Heart left ventricle (tissue), 13 donors: ENCODE measurements at regions not wholly inside any gene's neighbourhood (a gene's known extent, or its start where the extent isn't known, plus 50 kb on each side); places are given as distances from the start of the nearest gene placed in this dataset.

ENCODE experiments used
- CTCF ChIP-seq, 12 donors: fragments of 200-600 bp; sonication (generic) in 4 of 12; IDR thresholded peaks; one replicate each; pipeline versions ENCODE4 v1.5.0 to v1.8.0; 2018 to 2022; ENCODE audit warnings: antibody characterized with exemption in 12 of 12, mild to moderate bottlenecking in 5 of 12
- POLR2A ChIP-seq, 2 donors: fragments of 450-650 bp; IDR thresholded peaks; one replicate each; pipeline ENCODE4 v1.6.1; 2017; ENCODE audit warnings: antibody characterized with exemption in 2 of 2, mild to moderate bottlenecking in 2 of 2, moderate library complexity in 2 of 2
- donor health status: ischemic (EF 13 %, LVEDD 7.1; RV severe dilation, severe dysfunction).
- donor health status: DM: no; HTN: yes; CAD: no.
- donor health status: DM: no; HTN: no; CAD: no.
- donor health status: ischemic (EF 25% LVEDD 6.9; RV normal size, moderate dysfunction).
- donor health status: ischemic (EF 25% LVEDD 5.7; RV mildly dilated, moderate dysfunction).
- donor health status: ischemic (EF 35%, LVEDD 5.7; RV mildly dilated, moderate dysfunction).
- donor health status: nonischemic (EF 11% LVEDD 7.7; RV severe dilation, severe dysfunction).
- donor health status: DM: yes; HTN: yes; CAD: no.
- donor health status: PGD.
- donor health status: ischemic (EF 29% LVEDD 5.4; RV normal size, mild dysfunction).
- donor health status: nonischemic (EF 23%, LVEDD 6.1; RV moderate dilation, normal function).

- TF ChIP-seq CTCF (IDR thresholded peaks at IDR 0.05) = no peak
- no peak for TF ChIP-seq POLR2A (IDR thresholded peaks at IDR 0.05)
Observed at GRCh38 chr16:31700200-31700529, 172.5 kb downstream of the AHSP start.
